ENCODE measurements at regions not wholly inside any gene's neighbourhood (a gene's known extent, or its start where the extent isn't known, plus 50 kb on each side); places are given as distances from the start of the nearest gene placed in this dataset.

DNA sequence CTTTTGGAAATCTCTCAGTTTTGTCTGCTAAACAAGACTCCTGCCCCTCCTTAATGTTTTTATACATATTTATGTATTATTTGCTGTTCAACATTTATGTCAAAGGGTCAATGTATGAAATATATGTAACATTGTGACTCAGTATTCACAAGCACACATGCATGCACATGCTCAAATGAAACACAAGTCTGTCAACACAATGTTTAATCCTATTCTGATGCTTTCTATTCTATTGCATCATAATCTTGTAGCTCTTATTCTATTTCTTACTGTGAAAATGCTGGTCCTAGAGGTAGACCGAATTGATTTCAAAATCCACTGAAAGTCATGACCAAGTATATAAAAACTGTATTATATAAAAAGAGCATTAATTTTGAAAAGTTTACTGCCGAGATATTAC, 1463.3 kb downstream of the C4orf33 start:
- H3K36me3 ChIP-seq (ENCODE audit: control insufficient read depth, insufficient read depth, low read length), result no peaks in the 10 kb centered on the region
- no peak overlapping the region for H3K4me3 ChIP-seq (ENCODE audit: low read length)
- no peak overlapping the region for H3K27ac ChIP-seq (ENCODE audit: low read depth, low read length)
- no peak overlapping the region for H2BK5ac ChIP-seq (ENCODE audit: low read length)
- H2AK5ac ChIP-seq (ENCODE audit: low read length), result no peak overlapping the region
- no peak overlapping the region for H2BK120ac ChIP-seq (ENCODE audit: low read depth, low read length)
- no peak overlapping the region for H3K18ac ChIP-seq (ENCODE audit: low read length)
- H3K79me1 ChIP-seq (ENCODE audit: low read length), result no peaks in the 10 kb centered on the region
- H4K5ac ChIP-seq (ENCODE audit: low read length), result no peak overlapping the region
- H3K27me3 ChIP-seq (ENCODE audit: insufficient read depth, low read length, poor library complexity), result no peaks in the 10 kb centered on the region
- H3K23ac ChIP-seq (ENCODE audit: low read length), result no peak overlapping the region
- DNase-seq, result no peak
- no CpG with 5 or more reads among the region's 2 CpGs for WGBS (ENCODE audit: extremely low coverage, insufficient coverage, low lambda C conversion rate)
- no peak overlapping the region for H3K56ac ChIP-seq (ENCODE audit: low read length)
- H4K8ac ChIP-seq (ENCODE audit: low read depth, low read length), result no peak overlapping the region
- H3K9ac ChIP-seq (ENCODE audit: low read length), result no peak overlapping the region
- no peak overlapping the region for H3K4ac ChIP-seq (ENCODE audit: low read depth, low read length)
- H3K4me1 ChIP-seq (ENCODE audit: control insufficient read depth, low read depth, low read length), result no peaks in the 10 kb centered on the region
- no peak overlapping the region for H2BK15ac ChIP-seq (replicated peaks; ENCODE audit: low read depth)
- H3K79me2 ChIP-seq (ENCODE audit: control insufficient read depth, insufficient read depth, low read length), result no peaks in the 10 kb centered on the region
- H3K4me2 ChIP-seq (ENCODE audit: low read length), result no peak overlapping the region

DNA sequence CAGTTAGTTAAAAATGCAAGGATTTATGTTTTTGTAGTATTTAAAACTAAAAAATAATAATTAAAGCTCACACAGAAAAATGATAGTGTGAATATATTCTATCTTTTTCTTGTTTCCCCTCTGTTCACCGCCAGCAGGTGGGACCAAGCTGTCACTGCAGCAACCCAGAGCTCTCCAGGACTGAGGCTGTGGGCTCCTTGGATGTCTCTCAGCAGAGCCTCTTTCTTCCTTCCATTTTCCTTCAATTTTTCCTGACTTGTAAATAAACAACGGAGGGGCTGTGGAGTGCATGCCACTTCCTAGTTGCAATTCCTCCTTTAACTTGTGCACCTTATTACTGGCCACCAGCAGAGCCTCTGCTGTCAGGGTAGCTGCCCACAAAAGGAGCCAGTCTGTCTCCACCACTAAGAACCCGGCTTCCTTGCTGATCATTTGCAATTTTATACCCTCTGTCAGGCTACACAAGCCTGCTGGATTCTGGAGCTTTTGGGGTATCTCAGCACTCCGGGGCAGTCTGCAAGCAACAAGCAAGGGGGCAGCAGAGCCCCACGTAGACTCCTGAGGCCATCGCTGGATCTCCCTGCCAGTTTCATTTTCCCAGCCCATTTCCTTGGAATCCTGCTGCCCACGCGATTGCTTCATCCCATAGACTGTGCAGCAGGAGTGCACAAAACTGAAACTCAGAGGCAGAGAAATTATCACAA, 1467.4 kb downstream of the C4orf33 start:
- H3K4ac ChIP-seq (ENCODE audit: low read depth, low read length), result peak overlapping the region; percentile 62
- H3K79me1 ChIP-seq (ENCODE audit: low read length), result no peaks in the 10 kb centered on the region
- H2BK5ac ChIP-seq (ENCODE audit: low read length), result no peak overlapping the region
- H2AK5ac ChIP-seq (ENCODE audit: low read length), result no peak overlapping the region
- H3K79me2 ChIP-seq (ENCODE audit: control insufficient read depth, insufficient read depth, low read length), result no peaks in the 10 kb centered on the region
- H3K9ac ChIP-seq (ENCODE audit: low read length), result no peak overlapping the region
- peak; percentile 80 for DNase-seq
- H2BK120ac ChIP-seq (ENCODE audit: low read depth, low read length), result peak overlapping the region; percentile 65
- no peak overlapping the region for H3K23ac ChIP-seq (ENCODE audit: low read length)
- no peak overlapping the region for H4K8ac ChIP-seq (ENCODE audit: low read depth, low read length)
- peak overlapping the region; percentile 5 for H4K5ac ChIP-seq (ENCODE audit: low read length)
- peak overlapping the region; percentile 56 for H3K56ac ChIP-seq (ENCODE audit: low read length)
- H3K27me3 ChIP-seq (ENCODE audit: insufficient read depth, low read length, poor library complexity), result no peaks in the 10 kb centered on the region
- H3K4me3 ChIP-seq (ENCODE audit: low read length), result no peak overlapping the region
- H3K27ac ChIP-seq (ENCODE audit: low read depth, low read length), result peak overlapping the region; percentile 3
- H3K36me3 ChIP-seq (ENCODE audit: control insufficient read depth, insufficient read depth, low read length), result no peaks in the 10 kb centered on the region
- H3K4me1 ChIP-seq (ENCODE audit: control insufficient read depth, low read depth, low read length), result no peaks in the 10 kb centered on the region
- no peak overlapping the region for H3K4me2 ChIP-seq (ENCODE audit: low read length)
- H3K18ac ChIP-seq (ENCODE audit: low read length), result peak overlapping the region; percentile 44
- no peak overlapping the region for H2BK15ac ChIP-seq (replicated peaks; ENCODE audit: low read depth)
- WGBS (ENCODE audit: extremely low coverage, insufficient coverage, low lambda C conversion rate), result no CpG with 5 or more reads among the region's 8 CpGs

DNA sequence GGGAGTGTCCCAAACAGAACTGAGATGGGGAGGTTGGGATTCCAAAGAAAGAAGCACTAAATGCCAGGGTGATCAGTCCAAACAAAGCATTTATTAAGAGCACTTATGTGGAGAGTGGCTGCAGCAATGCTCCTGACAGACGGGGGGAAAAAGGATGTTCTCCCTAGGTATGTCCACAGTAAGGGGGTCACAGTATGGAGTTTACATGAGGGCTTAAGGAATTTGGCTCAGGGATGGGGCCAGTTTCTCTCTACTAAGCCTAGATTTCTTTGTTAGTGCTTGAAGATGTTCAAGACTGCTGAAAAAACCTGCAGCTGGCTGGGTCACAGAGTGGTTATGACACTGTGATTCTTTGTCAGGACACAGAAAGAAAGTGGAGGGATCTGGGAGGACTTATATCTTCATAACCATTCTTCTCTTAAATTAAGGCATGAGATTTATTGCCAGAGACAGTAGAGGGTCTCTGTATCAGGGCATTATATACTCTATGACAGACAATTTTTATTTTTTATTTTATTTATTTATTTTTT, 1468.0 kb downstream of the C4orf33 start:
- Histone ChIP-seq H4K5ac (ENCODE audit: low read length) (no peak overlapping the region), H2AK5ac (ENCODE audit: low read length) (no peak overlapping the region), H3K79me1 (ENCODE audit: low read length) (no peaks in the 10 kb centered on the region), H3K4ac (ENCODE audit: low read depth, low read length) (peak overlapping the region; percentile 62), H3K79me2 (ENCODE audit: control insufficient read depth, insufficient read depth, low read length) (no peaks in the 10 kb centered on the region), H3K56ac (ENCODE audit: low read length) (no peak overlapping the region), H3K23ac (ENCODE audit: low read length) (no peak overlapping the region), H2BK120ac (ENCODE audit: low read depth, low read length) (peak overlapping the region; percentile 65), H3K4me2 (ENCODE audit: low read length) (no peak overlapping the region), H3K18ac (ENCODE audit: low read length) (peak overlapping the region; percentile 44), H3K9ac (ENCODE audit: low read length) (no peak overlapping the region), H3K4me1 (ENCODE audit: control insufficient read depth, low read depth, low read length) (no peaks in the 10 kb centered on the region), H3K4me3 (ENCODE audit: low read length) (no peak overlapping the region), H2BK15ac (replicated peaks; ENCODE audit: low read depth) (no peak overlapping the region), H3K27me3 (ENCODE audit: insufficient read depth, low read length, poor library complexity) (no peaks in the 10 kb centered on the region), H3K36me3 (ENCODE audit: control insufficient read depth, insufficient read depth, low read length) (no peaks in the 10 kb centered on the region), H2BK5ac (ENCODE audit: low read length) (no peak overlapping the region), H3K27ac (ENCODE audit: low read depth, low read length) (no peak overlapping the region), H4K8ac (ENCODE audit: low read depth, low read length) (peak overlapping the region; percentile 41)
- DNase-seq, result no peak
- WGBS (ENCODE audit: extremely low coverage, insufficient coverage, low lambda C conversion rate), result no CpG with 5 or more reads among the region's 1 CpG

DNA sequence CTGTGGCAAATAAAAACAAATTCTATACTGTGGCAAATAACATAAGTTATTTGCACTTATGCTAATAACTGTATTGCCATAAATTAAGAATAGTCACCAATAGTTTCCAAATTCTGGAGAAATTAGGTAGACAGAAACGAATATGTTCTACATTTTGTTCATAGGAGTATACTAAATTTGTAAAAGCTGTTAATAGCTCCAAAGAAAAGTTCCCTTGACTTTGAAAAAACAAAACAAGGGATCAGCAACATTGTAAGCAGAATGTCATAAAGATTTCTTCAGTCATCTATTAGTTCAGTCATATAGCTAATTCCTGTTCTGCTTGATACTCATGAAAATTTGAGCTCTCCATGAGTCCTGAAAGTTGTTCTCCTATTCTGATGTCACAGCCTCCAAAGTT, 1472.8 kb downstream of the C4orf33 start:
- no peaks in the 10 kb centered on the region for H3K36me3 ChIP-seq (ENCODE audit: control insufficient read depth, insufficient read depth, low read length)
- no peak overlapping the region for H3K4ac ChIP-seq (ENCODE audit: low read depth, low read length)
- H3K27me3 ChIP-seq (ENCODE audit: insufficient read depth, low read length, poor library complexity), result no peaks in the 10 kb centered on the region
- no peaks in the 10 kb centered on the region for H3K79me2 ChIP-seq (ENCODE audit: control insufficient read depth, insufficient read depth, low read length)
- peak; percentile 22 for DNase-seq
- H3K56ac ChIP-seq (ENCODE audit: low read length), result no peak overlapping the region
- H2BK120ac ChIP-seq (ENCODE audit: low read depth, low read length), result no peak overlapping the region
- no CpG with 5 or more reads among the region's 1 CpG for WGBS (ENCODE audit: extremely low coverage, insufficient coverage, low lambda C conversion rate)
- H2BK15ac ChIP-seq (replicated peaks; ENCODE audit: low read depth), result no peak overlapping the region
- no peak overlapping the region for H3K27ac ChIP-seq (ENCODE audit: low read depth, low read length)
- no peak overlapping the region for H3K4me2 ChIP-seq (ENCODE audit: low read length)
- H3K4me1 ChIP-seq (ENCODE audit: control insufficient read depth, low read depth, low read length), result no peaks in the 10 kb centered on the region
- H3K9ac ChIP-seq (ENCODE audit: low read length), result no peak overlapping the region
- no peak overlapping the region for H2BK5ac ChIP-seq (ENCODE audit: low read length)
- no peak overlapping the region for H3K4me3 ChIP-seq (ENCODE audit: low read length)
- no peaks in the 10 kb centered on the region for H3K79me1 ChIP-seq (ENCODE audit: low read length)
- no peak overlapping the region for H4K8ac ChIP-seq (ENCODE audit: low read depth, low read length)
- no peak overlapping the region for H4K5ac ChIP-seq (ENCODE audit: low read length)
- no peak overlapping the region for H2AK5ac ChIP-seq (ENCODE audit: low read length)
- no peak overlapping the region for H3K23ac ChIP-seq (ENCODE audit: low read length)
- no peak overlapping the region for H3K18ac ChIP-seq (ENCODE audit: low read length)

DNA sequence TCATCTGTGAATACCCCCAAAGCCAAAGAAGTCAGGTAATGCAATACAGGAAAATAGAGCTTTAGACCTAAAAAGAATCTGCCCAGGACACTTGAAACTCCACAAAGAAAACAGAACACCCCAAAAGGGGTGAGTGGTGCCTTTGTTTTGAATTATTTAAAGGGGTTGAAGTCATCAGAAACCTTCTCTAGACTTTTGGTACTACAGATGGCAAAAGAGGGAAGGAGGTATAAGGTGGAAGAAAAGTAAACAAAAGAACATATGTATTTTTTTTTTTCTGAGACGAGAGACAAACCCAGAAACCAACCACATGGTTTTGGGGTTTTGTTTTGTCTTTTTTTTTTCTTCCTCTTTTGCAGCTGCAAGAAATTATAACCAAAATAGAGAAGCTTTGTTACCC, 1477.8 kb downstream of the C4orf33 start:
- no peak overlapping the region for H2BK120ac ChIP-seq (ENCODE audit: low read depth, low read length)
- H3K79me2 ChIP-seq (ENCODE audit: control insufficient read depth, insufficient read depth, low read length), result no peaks in the 10 kb centered on the region
- no peak overlapping the region for H2AK5ac ChIP-seq (ENCODE audit: low read length)
- DNase-seq, result no peak
- no peaks in the 10 kb centered on the region for H3K36me3 ChIP-seq (ENCODE audit: control insufficient read depth, insufficient read depth, low read length)
- H2BK5ac ChIP-seq (ENCODE audit: low read length), result no peak overlapping the region
- no peak overlapping the region for H3K4me2 ChIP-seq (ENCODE audit: low read length)
- H4K8ac ChIP-seq (ENCODE audit: low read depth, low read length), result no peak overlapping the region
- no CpG with 5 or more reads among the region's 1 CpG for WGBS (ENCODE audit: extremely low coverage, insufficient coverage, low lambda C conversion rate)
- no peak overlapping the region for H4K5ac ChIP-seq (ENCODE audit: low read length)
- H3K27ac ChIP-seq (ENCODE audit: low read depth, low read length), result no peak overlapping the region
- no peak overlapping the region for H3K56ac ChIP-seq (ENCODE audit: low read length)
- no peak overlapping the region for H3K9ac ChIP-seq (ENCODE audit: low read length)
- H3K4ac ChIP-seq (ENCODE audit: low read depth, low read length), result no peak overlapping the region
- no peaks in the 10 kb centered on the region for H3K27me3 ChIP-seq (ENCODE audit: insufficient read depth, low read length, poor library complexity)
- H2BK15ac ChIP-seq (replicated peaks; ENCODE audit: low read depth), result no peak overlapping the region
- H3K18ac ChIP-seq (ENCODE audit: low read length), result no peak overlapping the region
- no peak overlapping the region for H3K23ac ChIP-seq (ENCODE audit: low read length)
- H3K79me1 ChIP-seq (ENCODE audit: low read length), result no peaks in the 10 kb centered on the region
- H3K4me3 ChIP-seq (ENCODE audit: low read length), result no peak overlapping the region
- H3K4me1 ChIP-seq (ENCODE audit: control insufficient read depth, low read depth, low read length), result no peaks in the 10 kb centered on the region

DNA sequence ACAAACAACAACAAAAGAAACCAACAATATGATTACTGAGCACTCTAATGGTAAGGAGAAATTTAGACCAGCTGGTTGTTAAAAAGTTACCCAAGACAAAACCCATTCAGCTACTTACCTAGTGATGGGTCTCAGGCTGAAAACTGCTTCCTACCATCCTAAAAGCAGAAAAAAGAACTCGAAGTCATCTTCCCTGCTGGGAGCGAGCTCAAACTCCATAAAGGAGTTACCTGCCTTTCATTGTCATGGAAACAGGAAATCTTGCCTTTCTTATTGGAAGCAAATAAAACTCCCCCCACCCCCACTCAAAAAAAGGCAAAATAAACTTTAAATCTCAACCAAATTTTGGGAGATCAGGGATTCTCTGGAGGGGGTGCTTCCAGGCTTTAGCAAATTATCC, 1478.3 kb downstream of the C4orf33 start:
- Histone ChIP-seq H2AK5ac (ENCODE audit: low read length) (no peak overlapping the region), H4K5ac (ENCODE audit: low read length) (no peak overlapping the region), H2BK15ac (replicated peaks; ENCODE audit: low read depth) (no peak overlapping the region), H2BK5ac (ENCODE audit: low read length) (no peak overlapping the region), H3K4me3 (ENCODE audit: low read length) (no peak overlapping the region), H3K36me3 (ENCODE audit: control insufficient read depth, insufficient read depth, low read length) (no peaks in the 10 kb centered on the region), H3K79me2 (ENCODE audit: control insufficient read depth, insufficient read depth, low read length) (no peaks in the 10 kb centered on the region), H3K4me1 (ENCODE audit: control insufficient read depth, low read depth, low read length) (no peaks in the 10 kb centered on the region), H3K27ac (ENCODE audit: low read depth, low read length) (no peak overlapping the region), H3K27me3 (ENCODE audit: insufficient read depth, low read length, poor library complexity) (no peaks in the 10 kb centered on the region), H4K8ac (ENCODE audit: low read depth, low read length) (no peak overlapping the region), H3K56ac (ENCODE audit: low read length) (no peak overlapping the region), H3K79me1 (ENCODE audit: low read length) (no peaks in the 10 kb centered on the region), H3K18ac (ENCODE audit: low read length) (peak overlapping the region; percentile 51), H3K9ac (ENCODE audit: low read length) (no peak overlapping the region), H2BK120ac (ENCODE audit: low read depth, low read length) (no peak overlapping the region), H3K23ac (ENCODE audit: low read length) (no peak overlapping the region), H3K4ac (ENCODE audit: low read depth, low read length) (no peak overlapping the region), H3K4me2 (ENCODE audit: low read length) (no peak overlapping the region)
- no peak for DNase-seq
- WGBS (ENCODE audit: extremely low coverage, insufficient coverage, low lambda C conversion rate), result no CpG with 5 or more reads among the region's 2 CpGs
